K562 (cell line): ENCODE measurements at regions not wholly inside any gene's neighbourhood (a gene's known extent, or its start where the extent isn't known, plus 50 kb on each side); places are given as distances from the start of the nearest gene placed in this dataset.

ENCODE experiments used
- ATAC-seq: fragments of 200-7000 bp; cut with Tn5 transposase; 3 replicates; pipeline ENCODE4 v1.9.1; 2020; ENCODE audit warnings: moderate library complexity
- BruUV-seq: library from RNA; stranded (reverse); fragments of 400-500 nt; replicated peaks from 2 replicates; lab custom pipeline; 2021; lab: Mats Ljungman, UMichigan
- CTCF ChIA-PET: fragments of 300-600 bp; formaldehyde crosslinking; extraction: SDS; loops from one replicate; lab custom pipeline; 2021; ENCODE audit warnings: low intra/inter-chr PET ratio; lab: Yijun Ruan, JAX
- POLR2A ChIA-PET: fragments of 300-600, 350-650 bp; sonication (Branson Sonifier 250); formaldehyde crosslinking; extraction: SDS; loops from one replicate; lab custom pipeline; 2021; ENCODE audit warnings: antibody characterized with exemption, inconsistent platforms; lab: Yijun Ruan, JAX
- DNase-seq, 4 experiments: peaks; one replicate each; pipeline versions ENCODE4 v3.0.0 to v3.0.0-alpha.2; 2011 to 2018; ENCODE audit warnings: low spot score in 3 of 4, mixed read lengths in 3 of 4; ENCODE audit errors: extremely low read depth in 1 of 4
- FAIRE-seq: peaks from 2 replicates; lab custom pipeline; 2011; peaks lifted over from hg19 to GRCh38; lab: Jason Lieb, UNC
- H2AFZ ChIP-seq: 2 replicates; pipeline ENCODE4 v1.6.0; 2011; ENCODE audit warnings: low read depth, low read length, control low read depth, inconsistent platforms
- H3K27ac ChIP-seq: fragments of 200-600 bp; 3 replicates; pipeline ENCODE4 v1.8.0; 2011; ENCODE audit warnings: low read depth, mild to moderate bottlenecking, control low read depth, inconsistent platforms, low read length, moderate library complexity, mixed read lengths; ENCODE audit errors: extremely low read depth
- H3K27me3 ChIP-seq, 2 experiments: fragments of 300-600 bp in 1 of 2; 2 replicates in 1 of 2; 3 replicates in 1 of 2; pipeline versions ENCODE4 v1.6.0 to v1.8.0; 2011; ENCODE audit warnings: inconsistent platforms in 2 of 2, low read length in 2 of 2, mild to moderate bottlenecking in 1 of 2, mixed read lengths in 1 of 2, moderate library complexity in 1 of 2; ENCODE audit not compliant: control insufficient read depth in 2 of 2, insufficient read depth in 2 of 2
- H3K36me3 ChIP-seq: fragments of 300-600 bp; 3 replicates; pipeline ENCODE4 v1.8.0; 2011; ENCODE audit warnings: mild to moderate bottlenecking, low read length, inconsistent platforms; ENCODE audit not compliant: control insufficient read depth, insufficient read depth
- H3K4me1 ChIP-seq, 2 experiments: fragments of 200-600 bp in 1 of 2; replicated peaks in 1 of 2; 2 replicates in 1 of 2; 3 replicates in 1 of 2; pipeline versions ENCODE4 v1.5.1 to v1.8.0; 2011; ENCODE audit warnings: inconsistent platforms in 2 of 2, low read length in 2 of 2, mild to moderate bottlenecking in 1 of 2, mixed read lengths in 1 of 2, moderate library complexity in 1 of 2; ENCODE audit not compliant: control insufficient read depth in 2 of 2, insufficient read depth in 2 of 2
- H3K4me2 ChIP-seq: 2 replicates; pipeline ENCODE4 v1.6.1; 2011; ENCODE audit warnings: low read length, control low read depth, inconsistent platforms, mixed read lengths; ENCODE audit not compliant: insufficient read depth
- H3K4me3 ChIP-seq: fragments of 200-600 bp; sonication (generic), shearing (Covaris generic); 2 replicates; pipeline ENCODE4 v1.5.1; 2016; ENCODE audit warnings: control low read depth, inconsistent platforms
- H3K79me2 ChIP-seq: fragments of 200-600 bp; 3 replicates; pipeline ENCODE4 v1.8.0; 2011; ENCODE audit warnings: low read length, inconsistent platforms; ENCODE audit not compliant: control insufficient read depth, insufficient read depth
- H3K9ac ChIP-seq, 2 experiments: 2 replicates each; pipeline versions ENCODE4 v1.6.0 to v1.6.1; 2011; ENCODE audit warnings: low read depth in 2 of 2, low read length in 2 of 2, control low read depth in 1 of 2, inconsistent platforms in 1 of 2, mild to moderate bottlenecking in 1 of 2, mixed read lengths in 1 of 2; ENCODE audit not compliant: insufficient read depth in 1 of 2
- H3K9me1 ChIP-seq: one replicate; pipeline ENCODE4 v1.6.0; 2011; ENCODE audit warnings: inconsistent platforms, mild to moderate bottlenecking, low read length, moderate library complexity; ENCODE audit not compliant: control insufficient read depth, insufficient read depth
- H3K9me3 ChIP-seq: replicated peaks from 2 replicates; pipeline ENCODE4 v1.5.1; 2011; ENCODE audit warnings: low read depth, low read length, inconsistent platforms; ENCODE audit not compliant: control insufficient read depth, insufficient read depth
- H4K20me1 ChIP-seq: replicated peaks from 2 replicates; pipeline ENCODE4 v1.6.1; 2011; ENCODE audit warnings: low read length, inconsistent platforms, mixed read lengths; ENCODE audit not compliant: control insufficient read depth, insufficient read depth
- MEF2D ChIP-seq: conservative IDR thresholded peaks from 2 replicates; pipeline ENCODE4 v1.6.1; 2016; ENCODE audit warnings: low read depth, missing genetic modification characterization, missing compliant biosample characterization
- SAP30 ChIP-seq: fragments of 200-600 bp; sonication (generic); IDR thresholded peaks from 2 replicates; pipeline ENCODE4 v1.6.1; 2012; ENCODE audit warnings: borderline replicate concordance, low read depth, mild to moderate bottlenecking, moderate library complexity, low read length, control low read depth, inconsistent platforms; ENCODE audit not compliant: insufficient read depth, poor library complexity, severe bottlenecking
- SNAPC5 ChIP-seq: fragments of 250-450 bp; sonication (Bioruptor Pico); IDR thresholded peaks from 2 replicates; pipeline ENCODE4 v1.8.0; 2021; ENCODE audit warnings: moderate library complexity, mild to moderate bottlenecking, inconsistent platforms
- ZBTB49 ChIP-seq: sonication (generic); formaldehyde crosslinking; IDR thresholded peaks from 2 replicates; pipeline ENCODE4 v1.8.0; 2022; ENCODE audit warnings: missing genetic modification reagents, mild to moderate bottlenecking, borderline replicate concordance
- ZNF140 ChIP-seq: fragments of 250-450 bp; sonication (Bioruptor Pico); IDR thresholded peaks from 2 replicates; pipeline ENCODE4 v1.8.0; 2021; ENCODE audit warnings: moderate library complexity, mild to moderate bottlenecking, inconsistent platforms
- WGBS: fragments of 100-300 bp; shearing (Covaris generic); methylation state at CpG from one replicate; pipeline ENCODE4 v1.1.6; 2016; ENCODE audit warnings: low coverage, mixed read lengths; ENCODE audit not compliant: insufficient coverage; ENCODE audit errors: missing lambda C conversion rate; 5-methylcytosine and 5-hydroxymethylcytosine counted together
- in situ Hi-C: fragments of 300-500 bp; cut with MboI; formaldehyde crosslinking; loops from 4 replicates; pipeline ENCODE4 v1.15.0; 2018; ENCODE audit warnings: inconsistent platforms, mixed read lengths
- intact Hi-C: fragments of 100-400 bp; cut with micrococcal nuclease; formaldehyde crosslinking; loops from 2 replicates; pipeline ENCODE4 v1.14.2; 2022
- TF ChIP-seq, protein P1 (sequence below): fragments of 450-650 bp; IDR thresholded peaks from 2 replicates; pipeline ENCODE4 v1.6.1; 2016

DNA sequence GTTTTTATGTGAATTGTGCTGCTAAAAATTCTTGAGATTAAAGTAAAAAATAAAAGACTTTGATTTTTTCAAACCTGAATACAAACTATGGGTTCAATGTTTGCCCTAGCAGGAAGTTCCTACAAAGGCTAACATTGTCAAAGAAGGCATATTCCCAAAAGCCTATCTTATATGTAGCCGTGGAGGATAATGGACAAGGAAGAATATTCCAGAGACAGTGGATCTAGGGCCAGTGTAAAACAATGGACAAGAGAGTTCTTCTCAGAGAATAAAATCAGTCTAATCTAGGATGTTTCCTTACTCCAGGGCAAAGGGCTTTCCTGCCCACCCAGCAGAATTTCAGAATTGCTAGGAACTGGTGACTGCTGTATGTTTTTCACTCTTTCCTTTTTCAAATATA lies 359.2 kb upstream of the ATP2B1 start:
- Histone ChIP-seq H3K27ac (no peak overlapping the region), H3K4me3 (no peak overlapping the region), H3K4me2 (no peak overlapping the region), H3K27me3 (no peaks in the 10 kb centered on the region), H3K79me2 (no peaks in the 10 kb centered on the region), H3K9me1 (no peaks in the 10 kb centered on the region)
- BruUV-seq, result no TSS peak
- no peak for FAIRE-seq
- WGBS, result 0% methylated on average over 1 of the region's 1 CpG
- POLR2A ChIA-PET, result no interaction called here
- ATAC-seq, result no peak
- in situ Hi-C loops, result no loop called here
- DNase-seq, result no peak
- TF ChIP-seq ZNF140 (CRISPR knock-in tag), result no peak
- no peak for TF ChIP-seq MEF2D (tag)
- TF ChIP-seq, protein P1, sequence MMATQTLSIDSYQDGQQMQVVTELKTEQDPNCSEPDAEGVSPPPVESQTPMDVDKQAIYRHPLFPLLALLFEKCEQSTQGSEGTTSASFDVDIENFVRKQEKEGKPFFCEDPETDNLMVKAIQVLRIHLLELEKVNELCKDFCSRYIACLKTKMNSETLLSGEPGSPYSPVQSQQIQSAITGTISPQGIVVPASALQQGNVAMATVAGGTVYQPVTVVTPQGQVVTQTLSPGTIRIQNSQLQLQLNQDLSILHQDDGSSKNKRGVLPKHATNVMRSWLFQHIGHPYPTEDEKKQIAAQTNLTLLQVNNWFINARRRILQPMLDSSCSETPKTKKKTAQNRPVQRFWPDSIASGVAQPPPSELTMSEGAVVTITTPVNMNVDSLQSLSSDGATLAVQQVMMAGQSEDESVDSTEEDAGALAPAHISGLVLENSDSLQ, result no peak
- TF ChIP-seq, all 486 proteins: peak for 0
- intact Hi-C loops, result no loop called here
- H3K4me1 ChIP-seq, result no peaks in the 10 kb centered on the region
- H3K9me3 ChIP-seq, result no peaks in the 10 kb centered on the region
- no peak overlapping the region for H2AFZ ChIP-seq
- H3K9ac ChIP-seq, result no peak overlapping the region
- CTCF ChIA-PET, result no interaction called here
- no peaks in the 10 kb centered on the region for H4K20me1 ChIP-seq
- no peaks in the 10 kb centered on the region for H3K36me3 ChIP-seq

DNA sequence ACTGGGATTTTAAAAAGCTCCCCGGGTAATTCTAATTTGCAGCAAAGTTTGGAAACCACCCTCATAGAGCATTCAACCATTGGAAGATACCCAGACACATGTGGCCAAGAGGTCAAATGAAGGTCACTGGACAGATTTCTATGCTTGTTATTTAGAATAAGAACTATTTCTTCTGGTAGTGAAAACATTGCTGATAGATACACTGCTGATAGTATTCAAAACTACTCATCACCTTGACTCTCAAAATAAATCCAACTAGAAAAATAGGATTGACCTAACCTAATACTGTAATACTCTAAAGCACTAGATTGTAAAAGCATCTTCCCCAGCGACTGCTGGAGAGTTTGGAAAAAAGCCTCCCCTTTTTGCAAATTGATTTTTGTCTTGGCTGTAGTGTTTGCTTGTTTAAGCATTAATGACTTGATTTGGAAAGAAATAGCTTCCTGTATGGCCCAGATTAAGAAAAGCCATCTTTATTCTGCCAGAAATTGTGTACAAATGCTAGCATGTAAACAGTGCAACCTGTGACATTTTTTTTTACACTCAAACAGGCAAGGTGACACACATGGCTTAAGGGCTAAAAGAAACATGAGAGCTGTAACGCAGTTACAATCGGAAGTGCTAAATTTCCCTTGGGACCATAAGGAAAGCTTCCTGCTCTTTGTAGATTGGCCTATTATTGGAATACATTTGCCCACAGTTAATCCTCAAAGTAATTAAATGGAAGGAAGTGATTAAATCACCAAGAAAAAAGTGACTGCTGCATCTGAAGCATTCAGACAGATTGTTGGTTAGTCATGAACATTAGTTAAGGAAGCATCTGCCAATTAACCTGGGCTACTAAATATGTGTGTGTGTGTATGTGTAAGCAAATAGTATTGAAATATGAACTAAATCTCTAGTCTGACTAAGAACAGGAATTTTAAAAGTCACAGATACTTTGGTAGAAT lies 356.5 kb upstream of the ATP2B1 start:
- Histone ChIP-seq H3K4me2 (no peak overlapping the region), H3K9me1 (no peaks in the 10 kb centered on the region), H3K9me3 (no peaks in the 10 kb centered on the region), H3K4me3 (no peak overlapping the region), H3K27ac (no peak overlapping the region), H4K20me1 (no peaks in the 10 kb centered on the region), H3K36me3 (no peaks in the 10 kb centered on the region), H3K4me1 (no peaks in the 10 kb centered on the region), H3K27me3 (no peaks in the 10 kb centered on the region), H2AFZ (no peak overlapping the region), H3K9ac (no peak overlapping the region), H3K79me2 (no peaks in the 10 kb centered on the region)
- BruUV-seq, result no TSS peak
- no peak for TF ChIP-seq ZBTB49 (CRISPR knock-in tag)
- no peak for TF ChIP-seq SAP30
- no peak for TF ChIP-seq SNAPC5
- ChIA-PET CTCF (no interaction called here), POLR2A (no interaction called here)
- in situ Hi-C loops, result no loop called here
- 4% methylated on average over 4 of the region's 4 CpGs for whole genome bisulfite sequencing
- intact Hi-C loops, result no loop called here
- DNase-seq, result no peak
- no peak for FAIRE-seq
- no peak for ATAC-seq
